Activated naive CD4-positive, alpha-beta T cell treated with anti-CD3 and anti-CD28 coated beads for 36 hours (primary cell): ENCODE measurements at regions not wholly inside any gene's neighbourhood (a gene's known extent, or its start where the extent isn't known, plus 50 kb on each side); places are given as distances from the start of the nearest gene placed in this dataset.

Experiments used
- CTCF ChIA-PET: fragments of 350-600 bp; sonication (Branson Sonifier 250); formaldehyde crosslinking; loops from one replicate; lab custom pipeline; 2021; ENCODE audit warnings: antibody characterized with exemption; lab: Charles Lee
- DNase-seq: peaks from one replicate; pipeline ENCODE4 v3.0.0-alpha.2; 2020
- H3K27ac Mint-ChIP-seq: one replicate; pipeline ENCODE4 v1.8.0; 2021; ENCODE audit warnings: mild to moderate bottlenecking, mixed read lengths
- H3K27me3 Mint-ChIP-seq: one replicate; pipeline ENCODE4 v1.8.0; 2021; ENCODE audit warnings: low read depth, mixed read lengths
- H3K36me3 Mint-ChIP-seq: one replicate; pipeline ENCODE4 v1.8.0; 2021; ENCODE audit warnings: low read depth, mixed read lengths
- H3K4me1 Mint-ChIP-seq: one replicate; pipeline ENCODE4 v1.8.0; 2021; ENCODE audit warnings: low read depth, mixed read lengths
- H3K4me3 Mint-ChIP-seq: one replicate; pipeline ENCODE4 v1.8.0; 2021; ENCODE audit warnings: mild to moderate bottlenecking, moderate library complexity, mixed read lengths
- H3K9me3 Mint-ChIP-seq: one replicate; pipeline ENCODE4 v1.8.0; 2021; ENCODE audit warnings: mixed read lengths
- intact Hi-C: fragments of 100-400 bp; cut with micrococcal nuclease; formaldehyde crosslinking; loops from one replicate; pipeline ENCODE4 v1.15.1; 2023

- CTCF ChIA-PET = no interaction called here
- Mint-ChIP-seq H3K27ac (no peak overlapping the region), H3K36me3 (no peaks in the 10 kb centered on the region), H3K9me3 (no peaks in the 10 kb centered on the region), H3K4me1 (no peaks in the 10 kb centered on the region), H3K27me3 (peaks cover 6% of the 10 kb centered on the region), H3K4me3 (no peak overlapping the region)
- intact Hi-C loops = no loop called here
- no peak for DNase-seq
Observed at GRCh38 chr5:135628771-135629563, 50.2 kb upstream of the CXCL14 start.
